ENCODE measurements at regions not wholly inside any gene's neighbourhood (a gene's known extent, or its start where the extent isn't known, plus 50 kb on each side); places are given as distances from the start of the nearest gene placed in this dataset.

DNA sequence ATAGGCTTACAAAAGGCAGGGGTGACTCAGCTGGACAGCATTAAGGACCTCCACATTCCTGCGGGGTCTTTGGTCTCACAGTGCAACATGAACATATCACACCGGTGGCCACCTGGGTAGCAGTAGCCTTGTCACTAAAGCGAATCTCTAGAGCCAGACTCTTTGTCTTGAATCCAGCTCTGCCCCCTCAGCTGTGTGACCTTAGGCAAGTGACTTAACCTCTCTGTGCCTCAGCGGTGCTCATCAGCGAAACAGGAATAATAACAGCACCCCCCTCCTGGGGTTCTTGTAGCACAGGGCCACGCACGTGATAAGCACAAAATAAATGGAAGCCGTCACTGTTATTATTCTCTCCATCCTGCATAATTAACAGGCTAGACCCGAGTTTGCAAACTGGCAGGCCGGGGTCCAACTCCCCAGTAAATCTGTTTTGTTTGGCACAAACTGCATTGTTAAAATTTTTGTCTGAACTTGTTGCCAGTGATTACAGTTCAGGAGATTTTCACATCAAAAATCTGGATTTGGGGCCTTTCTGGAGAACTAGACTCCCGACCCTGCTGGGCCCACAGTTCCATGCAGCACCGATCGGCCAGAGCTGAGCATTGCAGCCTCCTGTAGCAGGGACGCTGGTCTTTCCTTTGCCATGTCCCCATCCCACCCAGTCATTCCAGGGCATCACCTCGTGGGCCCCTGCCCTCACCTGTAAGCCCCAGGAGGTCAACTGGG is 174.8 kb downstream of the PHETA1 start:
- TF ChIP-seq GTF2I (CRISPR knock-in tag; conservative IDR thresholded peaks at IDR 0.05) = 0 out of 2 replicates have a peak, but pooled peaks have one; percentile 18
- TF ChIP-seq, protein P1, sequence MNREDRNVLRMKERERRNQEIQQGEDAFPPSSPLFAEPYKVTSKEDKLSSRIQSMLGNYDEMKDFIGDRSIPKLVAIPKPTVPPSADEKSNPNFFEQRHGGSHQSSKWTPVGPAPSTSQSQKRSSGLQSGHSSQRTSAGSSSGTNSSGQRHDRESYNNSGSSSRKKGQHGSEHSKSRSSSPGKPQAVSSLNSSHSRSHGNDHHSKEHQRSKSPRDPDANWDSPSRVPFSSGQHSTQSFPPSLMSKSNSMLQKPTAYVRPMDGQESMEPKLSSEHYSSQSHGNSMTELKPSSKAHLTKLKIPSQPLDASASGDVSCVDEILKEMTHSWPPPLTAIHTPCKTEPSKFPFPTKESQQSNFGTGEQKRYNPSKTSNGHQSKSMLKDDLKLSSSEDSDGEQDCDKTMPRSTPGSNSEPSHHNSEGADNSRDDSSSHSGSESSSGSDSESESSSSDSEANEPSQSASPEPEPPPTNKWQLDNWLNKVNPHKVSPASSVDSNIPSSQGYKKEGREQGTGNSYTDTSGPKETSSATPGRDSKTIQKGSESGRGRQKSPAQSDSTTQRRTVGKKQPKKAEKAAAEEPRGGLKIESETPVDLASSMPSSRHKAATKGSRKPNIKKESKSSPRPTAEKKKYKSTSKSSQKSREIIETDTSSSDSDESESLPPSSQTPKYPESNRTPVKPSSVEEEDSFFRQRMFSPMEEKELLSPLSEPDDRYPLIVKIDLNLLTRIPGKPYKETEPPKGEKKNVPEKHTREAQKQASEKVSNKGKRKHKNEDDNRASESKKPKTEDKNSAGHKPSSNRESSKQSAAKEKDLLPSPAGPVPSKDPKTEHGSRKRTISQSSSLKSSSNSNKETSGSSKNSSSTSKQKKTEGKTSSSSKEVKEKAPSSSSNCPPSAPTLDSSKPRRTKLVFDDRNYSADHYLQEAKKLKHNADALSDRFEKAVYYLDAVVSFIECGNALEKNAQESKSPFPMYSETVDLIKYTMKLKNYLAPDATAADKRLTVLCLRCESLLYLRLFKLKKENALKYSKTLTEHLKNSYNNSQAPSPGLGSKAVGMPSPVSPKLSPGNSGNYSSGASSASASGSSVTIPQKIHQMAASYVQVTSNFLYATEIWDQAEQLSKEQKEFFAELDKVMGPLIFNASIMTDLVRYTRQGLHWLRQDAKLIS (CRISPR knock-in tag; IDR thresholded peaks at IDR 0.05; ENCODE audit: borderline replicate concordance) = no peak
- CTCF ChIA-PET = interaction anchor here (3.4 kb wide), 1 partner anchor 105 kb away, joined by 11 read pairs; no protein-coding TSS in a partner anchor
- Mint-ChIP-seq H3K4me3 (no peak overlapping the region), H3K9me3 (no peaks in the 10 kb centered on the region), H3K36me3 (no peaks in the 10 kb centered on the region), H3K27ac (no peak overlapping the region), H3K27me3 (ENCODE audit: low read depth) (no peaks in the 10 kb centered on the region), H3K4me1 (peaks cover 24% of the 10 kb centered on the region)
- ATAC-seq = no peak
- POLR2A ChIA-PET = no interaction called here
- DNase-seq (ENCODE audit: low spot score) = no peak

DNA sequence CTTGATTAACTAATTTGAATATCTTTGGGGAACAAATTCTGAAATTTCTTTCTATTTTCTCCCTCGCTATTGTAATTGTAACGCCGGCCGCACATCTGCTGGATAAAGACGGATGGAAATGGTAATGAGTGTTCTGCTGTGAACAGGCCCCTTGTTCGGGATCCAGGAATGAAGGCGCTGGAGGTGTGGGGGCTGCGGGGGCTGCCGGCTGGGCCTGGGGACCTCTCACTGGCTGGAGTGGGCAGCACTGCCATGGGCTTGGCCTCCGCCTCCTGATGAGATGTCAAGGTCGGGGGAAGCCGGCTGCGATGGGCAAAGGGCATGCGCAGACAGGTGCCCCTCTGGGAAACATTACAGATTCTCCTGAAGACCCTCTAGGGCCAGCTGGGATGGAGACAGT is 175.4 kb downstream of the PHETA1 start:
- Mint-ChIP-seq H3K27me3 (ENCODE audit: low read depth) (no peaks in the 10 kb centered on the region), H3K36me3 (no peaks in the 10 kb centered on the region), H3K9me3 (no peaks in the 10 kb centered on the region), H3K4me1 (peaks cover 24% of the 10 kb centered on the region), H3K27ac (no peak overlapping the region), H3K4me3 (no peak overlapping the region)
- ChIA-PET CTCF (interaction anchor here (3.4 kb wide), 1 partner anchor 105 kb away, joined by 11 read pairs; no protein-coding TSS in a partner anchor), POLR2A (no interaction called here)
- DNase-seq (ENCODE audit: low spot score) = no peak
- no peak for ATAC-seq
- TF ChIP-seq SMAD4 (CRISPR knock-in tag; IDR thresholded peaks at IDR 0.05) (no peak), ZNF423 (CRISPR knock-in tag; IDR thresholded peaks at IDR 0.05) (no peak), ARID4B (CRISPR knock-in tag; IDR thresholded peaks at IDR 0.05; ENCODE audit: borderline replicate concordance) (no peak), E2F5 (CRISPR knock-in tag; IDR thresholded peaks at IDR 0.05) (no peak), PREB (CRISPR knock-in tag; IDR thresholded peaks at IDR 0.05; ENCODE audit: borderline replicate concordance) (no peak)
- TF ChIP-seq, protein P2, sequence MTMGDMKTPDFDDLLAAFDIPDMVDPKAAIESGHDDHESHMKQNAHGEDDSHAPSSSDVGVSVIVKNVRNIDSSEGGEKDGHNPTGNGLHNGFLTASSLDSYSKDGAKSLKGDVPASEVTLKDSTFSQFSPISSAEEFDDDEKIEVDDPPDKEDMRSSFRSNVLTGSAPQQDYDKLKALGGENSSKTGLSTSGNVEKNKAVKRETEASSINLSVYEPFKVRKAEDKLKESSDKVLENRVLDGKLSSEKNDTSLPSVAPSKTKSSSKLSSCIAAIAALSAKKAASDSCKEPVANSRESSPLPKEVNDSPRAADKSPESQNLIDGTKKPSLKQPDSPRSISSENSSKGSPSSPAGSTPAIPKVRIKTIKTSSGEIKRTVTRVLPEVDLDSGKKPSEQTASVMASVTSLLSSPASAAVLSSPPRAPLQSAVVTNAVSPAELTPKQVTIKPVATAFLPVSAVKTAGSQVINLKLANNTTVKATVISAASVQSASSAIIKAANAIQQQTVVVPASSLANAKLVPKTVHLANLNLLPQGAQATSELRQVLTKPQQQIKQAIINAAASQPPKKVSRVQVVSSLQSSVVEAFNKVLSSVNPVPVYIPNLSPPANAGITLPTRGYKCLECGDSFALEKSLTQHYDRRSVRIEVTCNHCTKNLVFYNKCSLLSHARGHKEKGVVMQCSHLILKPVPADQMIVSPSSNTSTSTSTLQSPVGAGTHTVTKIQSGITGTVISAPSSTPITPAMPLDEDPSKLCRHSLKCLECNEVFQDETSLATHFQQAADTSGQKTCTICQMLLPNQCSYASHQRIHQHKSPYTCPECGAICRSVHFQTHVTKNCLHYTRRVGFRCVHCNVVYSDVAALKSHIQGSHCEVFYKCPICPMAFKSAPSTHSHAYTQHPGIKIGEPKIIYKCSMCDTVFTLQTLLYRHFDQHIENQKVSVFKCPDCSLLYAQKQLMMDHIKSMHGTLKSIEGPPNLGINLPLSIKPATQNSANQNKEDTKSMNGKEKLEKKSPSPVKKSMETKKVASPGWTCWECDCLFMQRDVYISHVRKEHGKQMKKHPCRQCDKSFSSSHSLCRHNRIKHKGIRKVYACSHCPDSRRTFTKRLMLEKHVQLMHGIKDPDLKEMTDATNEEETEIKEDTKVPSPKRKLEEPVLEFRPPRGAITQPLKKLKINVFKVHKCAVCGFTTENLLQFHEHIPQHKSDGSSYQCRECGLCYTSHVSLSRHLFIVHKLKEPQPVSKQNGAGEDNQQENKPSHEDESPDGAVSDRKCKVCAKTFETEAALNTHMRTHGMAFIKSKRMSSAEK (CRISPR knock-in tag; IDR thresholded peaks at IDR 0.05; ENCODE audit: borderline replicate concordance) = no peak
- TF ChIP-seq, protein P3, sequence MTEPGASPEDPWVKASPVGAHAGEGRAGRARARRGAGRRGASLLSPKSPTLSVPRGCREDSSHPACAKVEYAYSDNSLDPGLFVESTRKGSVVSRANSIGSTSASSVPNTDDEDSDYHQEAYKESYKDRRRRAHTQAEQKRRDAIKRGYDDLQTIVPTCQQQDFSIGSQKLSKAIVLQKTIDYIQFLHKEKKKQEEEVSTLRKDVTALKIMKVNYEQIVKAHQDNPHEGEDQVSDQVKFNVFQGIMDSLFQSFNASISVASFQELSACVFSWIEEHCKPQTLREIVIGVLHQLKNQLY (CRISPR knock-in tag; IDR thresholded peaks at IDR 0.05) = no peak
- TF ChIP-seq, protein P4, sequence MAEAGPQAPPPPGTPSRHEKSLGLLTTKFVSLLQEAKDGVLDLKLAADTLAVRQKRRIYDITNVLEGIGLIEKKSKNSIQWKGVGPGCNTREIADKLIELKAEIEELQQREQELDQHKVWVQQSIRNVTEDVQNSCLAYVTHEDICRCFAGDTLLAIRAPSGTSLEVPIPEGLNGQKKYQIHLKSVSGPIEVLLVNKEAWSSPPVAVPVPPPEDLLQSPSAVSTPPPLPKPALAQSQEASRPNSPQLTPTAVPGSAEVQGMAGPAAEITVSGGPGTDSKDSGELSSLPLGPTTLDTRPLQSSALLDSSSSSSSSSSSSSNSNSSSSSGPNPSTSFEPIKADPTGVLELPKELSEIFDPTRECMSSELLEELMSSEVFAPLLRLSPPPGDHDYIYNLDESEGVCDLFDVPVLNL (CRISPR knock-in tag; IDR thresholded peaks at IDR 0.05; ENCODE audit: borderline replicate concordance, low read depth) = no peak
- TF ChIP-seq, protein P5, sequence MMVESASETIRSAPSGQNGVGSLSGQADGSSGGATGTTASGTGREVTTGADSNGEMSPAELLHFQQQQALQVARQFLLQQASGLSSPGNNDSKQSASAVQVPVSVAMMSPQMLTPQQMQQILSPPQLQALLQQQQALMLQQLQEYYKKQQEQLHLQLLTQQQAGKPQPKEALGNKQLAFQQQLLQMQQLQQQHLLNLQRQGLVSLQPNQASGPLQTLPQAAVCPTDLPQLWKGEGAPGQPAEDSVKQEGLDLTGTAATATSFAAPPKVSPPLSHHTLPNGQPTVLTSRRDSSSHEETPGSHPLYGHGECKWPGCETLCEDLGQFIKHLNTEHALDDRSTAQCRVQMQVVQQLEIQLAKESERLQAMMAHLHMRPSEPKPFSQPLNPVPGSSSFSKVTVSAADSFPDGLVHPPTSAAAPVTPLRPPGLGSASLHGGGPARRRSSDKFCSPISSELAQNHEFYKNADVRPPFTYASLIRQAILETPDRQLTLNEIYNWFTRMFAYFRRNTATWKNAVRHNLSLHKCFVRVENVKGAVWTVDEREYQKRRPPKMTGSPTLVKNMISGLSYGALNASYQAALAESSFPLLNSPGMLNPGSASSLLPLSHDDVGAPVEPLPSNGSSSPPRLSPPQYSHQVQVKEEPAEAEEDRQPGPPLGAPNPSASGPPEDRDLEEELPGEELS (CRISPR knock-in tag; IDR thresholded peaks at IDR 0.05) = no peak
